IPS-18a (cell line): ENCODE measurements at regions not wholly inside any gene's neighbourhood (a gene's known extent, or its start where the extent isn't known, plus 50 kb on each side); places are given as distances from the start of the nearest gene placed in this dataset.

Experiments
- H3K27ac ChIP-seq: one replicate; pipeline ENCODE4 v1.5.1; 2013; ENCODE audit warnings: low read length
- H3K27me3 ChIP-seq: one replicate; pipeline ENCODE4 v1.6.1; 2013; ENCODE audit warnings: mild to moderate bottlenecking, low read length; ENCODE audit not compliant: control insufficient read depth, insufficient read depth
- H3K36me3 ChIP-seq: one replicate; pipeline ENCODE4 v1.6.1; 2013; ENCODE audit warnings: low read depth, low read length; ENCODE audit not compliant: control insufficient read depth
- H3K4me1 ChIP-seq: one replicate; pipeline ENCODE4 v1.6.1; 2013; ENCODE audit warnings: low read depth, low read length; ENCODE audit not compliant: control insufficient read depth
- H3K4me3 ChIP-seq: one replicate; pipeline ENCODE4 v1.5.1; 2013; ENCODE audit warnings: low read length
- H3K9ac ChIP-seq: one replicate; pipeline ENCODE4 v1.6.1; 2013; ENCODE audit warnings: mild to moderate bottlenecking, low read length, moderate library complexity
- H3K9me3 ChIP-seq: one replicate; pipeline ENCODE4 v1.6.1; 2013; ENCODE audit warnings: low read depth, low read length; ENCODE audit not compliant: control insufficient read depth

DNA sequence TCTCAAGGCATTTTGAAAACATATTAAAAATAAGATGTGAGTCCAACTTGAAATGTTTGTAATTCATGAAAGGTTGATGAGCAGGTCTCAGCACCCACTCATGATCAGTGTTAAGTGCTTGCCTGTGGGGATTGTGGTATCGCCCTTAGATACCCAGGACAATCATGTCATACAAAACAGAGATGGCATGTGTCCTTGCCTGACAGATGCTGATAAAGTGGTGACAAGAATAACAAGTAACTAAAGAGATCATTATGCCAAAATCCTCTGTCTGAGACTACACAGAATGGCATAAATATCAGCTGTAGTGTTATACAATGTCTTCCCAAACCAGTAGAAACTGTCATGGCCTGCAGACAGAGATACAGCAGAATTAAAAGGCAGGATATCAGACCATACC, 930.3 kb downstream of the SUCLG1 start:
- Histone ChIP-seq H3K36me3 (no peaks in the 10 kb centered on the region), H3K9ac (no peak overlapping the region), H3K27ac (no peak overlapping the region), H3K4me3 (no peak overlapping the region), H3K27me3 (no peaks in the 10 kb centered on the region), H3K9me3 (no peaks in the 10 kb centered on the region), H3K4me1 (no peaks in the 10 kb centered on the region)

DNA sequence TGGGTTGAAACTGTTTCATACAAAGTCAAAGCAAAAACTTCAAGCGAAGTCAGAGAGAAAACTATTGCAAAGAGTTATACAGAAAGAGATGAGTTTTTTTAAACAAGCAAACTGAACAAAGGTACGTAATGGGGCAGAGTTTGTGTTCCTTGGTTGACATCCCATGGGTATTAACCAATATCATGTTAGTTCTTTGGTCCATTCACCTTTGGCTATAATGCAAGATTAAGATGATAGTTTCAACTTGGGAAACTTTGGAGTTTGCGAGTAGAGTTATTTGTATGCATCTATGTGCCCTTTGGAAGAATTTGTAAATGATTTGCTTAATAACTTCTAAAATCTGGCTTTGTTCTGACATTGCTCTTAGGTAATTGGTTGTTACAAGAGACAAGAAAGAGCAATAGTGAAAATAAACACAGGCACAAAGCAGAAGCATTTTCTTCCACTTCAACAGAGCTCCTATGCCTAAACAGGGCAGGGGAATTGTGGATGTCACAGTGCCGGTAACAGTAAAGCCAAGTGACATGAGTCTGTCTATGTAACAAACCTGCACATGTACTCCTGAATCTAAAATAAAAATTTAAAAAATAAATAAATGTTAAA, 936.1 kb downstream of the SUCLG1 start:
- H3K27ac ChIP-seq: no peak overlapping the region
- no peaks in the 10 kb centered on the region for H3K4me1 ChIP-seq
- H3K9me3 ChIP-seq: no peaks in the 10 kb centered on the region
- H3K27me3 ChIP-seq: no peaks in the 10 kb centered on the region
- no peaks in the 10 kb centered on the region for H3K36me3 ChIP-seq
- no peak overlapping the region for H3K4me3 ChIP-seq
- H3K9ac ChIP-seq: no peak overlapping the region

DNA sequence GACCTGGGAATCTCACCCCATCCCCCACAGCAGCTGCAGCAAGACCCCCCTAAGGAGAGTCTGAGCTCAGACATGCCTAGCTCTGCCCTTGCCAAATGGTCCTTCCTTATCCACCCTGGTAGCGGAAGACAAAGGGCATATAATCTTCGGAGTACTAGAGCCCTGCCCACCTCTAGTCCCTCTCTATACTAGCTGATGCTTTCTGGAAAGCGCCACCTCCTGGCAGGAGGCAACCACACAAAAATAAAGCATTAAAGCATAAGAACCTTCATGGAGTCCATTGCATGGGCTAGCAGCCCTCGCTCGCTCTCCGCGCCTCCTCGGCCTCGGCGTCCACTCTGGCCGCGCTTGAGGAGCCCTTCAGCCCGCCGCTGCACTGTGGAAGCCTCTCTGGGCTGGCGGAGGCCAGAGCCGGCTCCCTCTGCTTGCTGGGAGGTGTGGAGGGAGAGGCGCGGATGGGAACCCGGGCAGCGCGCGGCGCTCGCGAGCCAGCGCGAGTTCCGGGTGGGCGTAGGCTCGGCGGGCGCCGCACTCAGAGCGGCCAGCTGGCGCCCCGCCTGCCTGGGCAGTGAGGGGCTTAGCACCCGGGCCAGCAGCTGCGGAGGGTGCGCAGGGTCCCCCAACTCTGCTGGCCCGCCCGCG, 941.2 kb downstream of the SUCLG1 start:
- Histone ChIP-seq H3K4me3 (no peak overlapping the region), H3K9ac (no peak overlapping the region), H3K36me3 (no peaks in the 10 kb centered on the region), H3K4me1 (no peaks in the 10 kb centered on the region), H3K27me3 (no peaks in the 10 kb centered on the region), H3K27ac (no peak overlapping the region), H3K9me3 (no peaks in the 10 kb centered on the region)

DNA sequence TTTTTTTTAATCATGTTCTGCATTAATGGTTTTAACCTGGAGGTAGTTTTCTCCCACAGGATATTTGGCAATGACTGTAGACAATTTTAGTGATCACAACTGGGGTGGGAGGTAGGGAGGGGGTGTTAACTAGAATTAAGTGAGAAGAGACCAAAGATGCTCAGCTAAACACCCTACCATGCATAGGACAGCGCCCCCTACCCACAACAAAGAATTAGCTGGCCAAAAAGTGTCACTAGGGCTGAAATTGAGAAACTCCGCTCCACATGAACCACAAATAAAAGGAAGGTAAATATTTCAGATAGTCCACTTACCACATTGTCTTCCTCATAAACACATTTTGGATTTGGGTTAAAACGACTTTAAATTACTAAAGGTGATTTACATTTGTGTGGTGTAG, 942.6 kb downstream of the SUCLG1 start:
- Histone ChIP-seq H3K27me3 (no peaks in the 10 kb centered on the region), H3K27ac (no peak overlapping the region), H3K9ac (no peak overlapping the region), H3K9me3 (no peaks in the 10 kb centered on the region), H3K4me1 (no peaks in the 10 kb centered on the region), H3K36me3 (no peaks in the 10 kb centered on the region), H3K4me3 (no peak overlapping the region)

DNA sequence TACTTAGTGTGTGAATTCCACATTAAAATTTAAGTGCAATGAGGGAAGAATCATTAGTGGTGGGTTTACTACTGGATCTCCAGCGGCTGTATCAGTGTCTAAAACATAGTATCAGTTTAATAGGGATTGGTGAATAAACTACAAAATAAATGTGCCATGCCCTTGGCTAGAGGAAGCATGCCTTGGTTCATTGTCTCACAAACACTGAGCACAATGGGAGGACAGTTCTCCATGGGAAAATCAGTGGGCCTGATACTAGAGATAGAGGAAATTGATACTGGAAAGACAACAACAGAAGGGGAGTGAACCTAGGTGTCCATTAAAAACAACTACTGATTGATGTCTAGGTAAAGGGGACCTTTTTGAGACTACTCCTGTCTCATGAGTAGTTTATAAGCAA, 971.6 kb downstream of the SUCLG1 start:
- Histone ChIP-seq H3K9ac (no peak overlapping the region), H3K27me3 (no peaks in the 10 kb centered on the region), H3K36me3 (no peaks in the 10 kb centered on the region), H3K4me1 (no peaks in the 10 kb centered on the region), H3K9me3 (peaks cover 2% of the 10 kb centered on the region), H3K27ac (no peak overlapping the region), H3K4me3 (no peak overlapping the region)

DNA sequence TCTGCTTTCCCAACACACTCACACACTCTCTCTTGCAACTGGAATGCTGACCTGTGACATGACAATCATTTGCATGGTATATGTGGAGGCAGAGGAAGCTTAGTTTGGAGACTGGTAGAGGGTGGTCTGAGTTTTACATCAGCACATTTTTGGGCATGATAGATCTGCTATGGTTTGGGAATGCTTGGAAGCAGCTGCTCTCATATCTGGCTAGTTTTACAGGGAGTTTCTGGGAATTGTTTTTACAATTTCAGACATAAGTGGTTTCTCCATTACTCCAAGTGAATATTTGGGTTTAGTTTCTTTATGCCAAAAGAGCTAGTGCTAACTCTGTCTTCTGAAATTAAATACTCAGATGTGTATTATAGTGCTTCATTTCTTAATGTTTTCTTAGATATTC, 977.6 kb downstream of the SUCLG1 start:
- Histone ChIP-seq H3K4me3 (no peak overlapping the region), H3K27ac (no peak overlapping the region), H3K9ac (no peak overlapping the region), H3K36me3 (no peaks in the 10 kb centered on the region), H3K4me1 (no peaks in the 10 kb centered on the region), H3K27me3 (no peaks in the 10 kb centered on the region), H3K9me3 (no peaks in the 10 kb centered on the region)

DNA sequence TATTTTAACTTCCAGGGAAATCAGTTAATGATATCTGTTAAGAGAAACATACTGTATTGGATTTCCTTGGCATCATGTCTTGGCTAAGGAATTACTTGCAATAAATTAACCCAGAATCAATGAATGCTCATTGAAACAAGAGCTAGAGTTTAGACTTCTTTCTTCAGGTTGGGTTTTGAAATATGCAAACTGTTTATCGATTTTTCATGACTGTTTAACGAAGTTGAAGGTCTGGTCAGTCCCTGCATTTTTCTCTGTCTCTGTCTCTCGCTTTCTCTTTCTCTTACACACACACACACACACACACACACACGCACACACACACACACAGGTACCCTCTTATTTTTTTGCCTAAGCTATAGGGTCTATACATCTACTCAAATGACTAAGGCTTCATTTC, 981.0 kb downstream of the SUCLG1 start:
- Histone ChIP-seq H3K4me3 (no peak overlapping the region), H3K36me3 (no peaks in the 10 kb centered on the region), H3K4me1 (no peaks in the 10 kb centered on the region), H3K9ac (no peak overlapping the region), H3K27me3 (no peaks in the 10 kb centered on the region), H3K27ac (no peak overlapping the region), H3K9me3 (no peaks in the 10 kb centered on the region)

DNA sequence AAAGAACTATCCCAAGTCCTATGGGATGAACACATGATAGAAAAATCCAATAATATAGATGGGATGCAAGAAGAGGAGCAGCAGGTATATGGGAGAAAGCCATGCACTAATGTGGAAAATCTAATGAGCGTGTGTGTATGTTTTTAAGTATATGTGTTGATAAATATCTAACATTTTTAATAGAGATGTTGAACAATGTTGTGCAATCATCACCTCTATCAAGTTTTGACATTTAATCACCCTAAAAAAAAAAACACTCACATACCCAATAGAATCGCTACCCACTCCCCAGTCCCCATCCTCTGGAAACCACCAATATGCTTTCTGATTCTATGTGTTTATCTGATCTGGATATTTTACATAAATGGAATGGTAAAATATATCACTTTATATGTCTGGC, 983.7 kb downstream of the SUCLG1 start:
- Histone ChIP-seq H3K9ac (no peak overlapping the region), H3K9me3 (no peaks in the 10 kb centered on the region), H3K27ac (no peak overlapping the region), H3K4me1 (no peaks in the 10 kb centered on the region), H3K36me3 (no peaks in the 10 kb centered on the region), H3K4me3 (no peak overlapping the region), H3K27me3 (no peaks in the 10 kb centered on the region)

DNA sequence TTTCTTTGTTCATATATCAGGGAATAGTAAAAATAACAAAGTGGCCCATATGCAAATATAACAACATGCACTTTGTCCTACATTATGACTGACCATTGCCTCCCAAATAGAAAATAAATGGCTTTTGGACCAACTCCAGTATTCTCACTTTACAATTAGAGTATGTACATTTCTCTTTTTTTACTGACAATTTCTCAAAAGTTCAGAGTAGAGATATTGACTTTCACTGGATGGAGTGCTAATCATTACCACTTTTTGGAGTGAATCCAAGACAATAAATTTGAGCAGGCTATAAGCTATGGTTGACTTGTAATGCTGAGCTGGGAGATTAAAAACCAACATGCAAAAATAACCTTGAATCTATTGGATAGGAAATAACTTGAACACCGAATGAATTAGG, 987.4 kb downstream of the SUCLG1 start:
- Histone ChIP-seq H3K4me3 (no peak overlapping the region), H3K36me3 (no peaks in the 10 kb centered on the region), H3K9ac (no peak overlapping the region), H3K9me3 (no peaks in the 10 kb centered on the region), H3K4me1 (no peaks in the 10 kb centered on the region), H3K27me3 (no peaks in the 10 kb centered on the region), H3K27ac (no peak overlapping the region)

DNA sequence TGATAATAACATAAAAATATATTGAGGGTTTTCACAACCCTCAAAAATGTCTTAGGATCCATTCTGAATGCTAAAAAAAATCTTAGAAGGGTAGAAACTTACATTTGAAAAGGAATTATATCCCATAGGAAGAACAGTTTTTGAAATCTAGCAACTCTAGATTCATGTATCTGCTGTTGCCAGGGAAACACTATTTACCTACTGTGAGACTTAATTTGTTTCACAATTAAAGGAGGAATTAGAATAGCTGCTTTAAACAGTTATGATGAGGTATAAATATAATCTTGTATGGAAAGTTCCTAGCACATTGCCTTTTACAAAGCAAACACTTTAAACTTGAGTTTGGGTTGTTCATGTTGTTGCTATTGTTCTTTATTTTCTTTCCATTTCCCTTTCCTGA, 988.2 kb downstream of the SUCLG1 start:
- no peaks in the 10 kb centered on the region for H3K9me3 ChIP-seq
- no peak overlapping the region for H3K27ac ChIP-seq
- H3K4me3 ChIP-seq: no peak overlapping the region
- H3K36me3 ChIP-seq: no peaks in the 10 kb centered on the region
- no peaks in the 10 kb centered on the region for H3K27me3 ChIP-seq
- peaks cover 3% of the 10 kb centered on the region for H3K4me1 ChIP-seq
- no peak overlapping the region for H3K9ac ChIP-seq

DNA sequence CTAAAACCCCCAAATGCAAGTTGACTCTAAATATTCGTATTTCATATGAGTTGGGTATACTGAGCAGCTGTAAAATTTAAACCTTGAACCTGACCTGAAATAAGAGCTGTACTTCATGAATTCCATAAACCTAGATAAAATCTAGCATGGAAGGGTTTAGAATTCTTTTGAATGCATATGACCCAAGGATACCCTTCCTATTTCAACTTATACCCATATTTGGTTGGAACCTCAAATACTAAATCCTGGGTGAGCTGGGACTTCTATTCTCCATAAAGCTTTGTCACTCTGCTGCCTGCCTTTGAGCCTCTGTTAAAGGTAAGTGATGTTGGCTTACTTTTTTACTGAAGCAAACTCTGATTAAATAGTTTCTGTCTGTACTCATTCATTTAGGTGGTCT, 994.6 kb downstream of the SUCLG1 start:
- Histone ChIP-seq H3K27ac (no peak overlapping the region), H3K36me3 (no peaks in the 10 kb centered on the region), H3K27me3 (no peaks in the 10 kb centered on the region), H3K4me1 (peaks cover 4% of the 10 kb centered on the region), H3K9me3 (no peaks in the 10 kb centered on the region), H3K4me3 (no peak overlapping the region), H3K9ac (no peak overlapping the region)

DNA sequence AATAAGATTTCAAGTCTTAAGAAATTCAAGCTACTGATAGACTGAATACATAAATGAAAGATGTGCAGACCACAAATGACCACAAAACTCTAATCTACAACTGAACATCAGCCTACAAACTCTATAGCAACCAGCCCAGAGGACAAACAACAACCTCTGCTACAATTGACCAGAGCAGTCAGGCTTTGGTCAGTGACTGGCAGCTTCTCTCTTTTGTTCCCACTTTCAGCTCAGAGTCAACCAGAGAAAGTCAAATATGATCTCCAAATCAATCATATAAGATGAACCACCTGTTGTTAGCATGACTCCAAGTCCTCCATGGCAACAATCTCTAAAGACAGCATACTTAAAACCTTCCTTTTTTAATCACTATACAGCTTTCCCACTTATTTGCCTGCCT, 996.2 kb downstream of the SUCLG1 start:
- Histone ChIP-seq H3K4me3 (no peak overlapping the region), H3K9ac (no peak overlapping the region), H3K4me1 (peaks cover 4% of the 10 kb centered on the region), H3K9me3 (no peaks in the 10 kb centered on the region), H3K27ac (no peak overlapping the region), H3K36me3 (no peaks in the 10 kb centered on the region), H3K27me3 (no peaks in the 10 kb centered on the region)
